Mucosa of stomach (tissue), 1 donor: ENCODE measurements at regions not wholly inside any gene's neighbourhood (a gene's known extent, or its start where the extent isn't known, plus 50 kb on each side); places are given as distances from the start of the nearest gene placed in this dataset.
"Not testable (repeated sequence)": the region's sequence is repeated elsewhere in the genome, so short reads cannot be mapped to it uniquely, and the experiment has no call there.

Source experiments
- H3K27me3 ChIP-seq: one replicate; pipeline ENCODE4 v1.7.0; 2013; ENCODE audit warnings: mild to moderate bottlenecking, low read length; ENCODE audit not compliant: control insufficient read depth, insufficient read depth
- H3K36me3 ChIP-seq: one replicate; pipeline ENCODE4 v1.7.0; 2013; ENCODE audit warnings: low read length; ENCODE audit not compliant: control insufficient read depth, insufficient read depth
- H3K4me1 ChIP-seq: one replicate; pipeline ENCODE4 v1.7.0; 2013; ENCODE audit warnings: mild to moderate bottlenecking, low read length; ENCODE audit not compliant: control insufficient read depth, insufficient read depth
- H3K4me3 ChIP-seq: one replicate; pipeline ENCODE4 v1.7.0; 2013; ENCODE audit warnings: low read length
- H3K9ac ChIP-seq: one replicate; pipeline ENCODE4 v1.7.0; 2013; ENCODE audit warnings: mild to moderate bottlenecking, low read length, moderate library complexity
- H3K9me3 ChIP-seq: one replicate; pipeline ENCODE4 v1.7.0; 2013; ENCODE audit warnings: mild to moderate bottlenecking, low read length, moderate library complexity; ENCODE audit not compliant: control insufficient read depth
- donor health status: Pancreatic carcinoma.

GRCh38 chr18:71355599-71355998 is 1066.8 kb downstream of the SOCS6 start:
- not testable (repeated sequence) for H3K9me3 ChIP-seq, H3K27me3 ChIP-seq, H3K4me3 ChIP-seq, H3K9ac ChIP-seq, H3K4me1 ChIP-seq, H3K36me3 ChIP-seq

- Histone ChIP-seq H3K4me1 (no peaks in the 10 kb centered on the region), H3K36me3 (no peaks in the 10 kb centered on the region), H3K4me3 (no peak overlapping the region), H3K27me3 (no peaks in the 10 kb centered on the region), H3K9ac (no peak overlapping the region), H3K9me3 (no peaks in the 10 kb centered on the region)
These were observed 1063.8 kb downstream of the SOCS6 start for GRCh38 chr18:71352618-71353017.

GRCh38 chr18:71336576-71337210 is 1047.8 kb downstream of the SOCS6 start:
- no peak overlapping the region for H3K4me3 ChIP-seq
- no peaks in the 10 kb centered on the region for H3K27me3 ChIP-seq
- no peak overlapping the region for H3K9ac ChIP-seq
- no peaks in the 10 kb centered on the region for H3K4me1 ChIP-seq
- H3K36me3 ChIP-seq = no peaks in the 10 kb centered on the region
- H3K9me3 ChIP-seq = no peaks in the 10 kb centered on the region

GRCh38 chr18:71329563-71329962 is 1040.7 kb downstream of the SOCS6 start:
- no peak overlapping the region for H3K9ac ChIP-seq
- no peaks in the 10 kb centered on the region for H3K27me3 ChIP-seq
- H3K36me3 ChIP-seq = no peaks in the 10 kb centered on the region
- H3K4me1 ChIP-seq = no peaks in the 10 kb centered on the region
- H3K4me3 ChIP-seq = no peak overlapping the region
- no peaks in the 10 kb centered on the region for H3K9me3 ChIP-seq

GRCh38 chr18:71329114-71329513 is 1040.3 kb downstream of the SOCS6 start:
- Histone ChIP-seq H3K27me3 (no peaks in the 10 kb centered on the region), H3K9ac (no peak overlapping the region), H3K4me3 (no peak overlapping the region), H3K4me1 (no peaks in the 10 kb centered on the region), H3K36me3 (no peaks in the 10 kb centered on the region), H3K9me3 (no peaks in the 10 kb centered on the region)

GRCh38 chr18:71327850-71328249 is 1039.0 kb downstream of the SOCS6 start:
- no peaks in the 10 kb centered on the region for H3K27me3 ChIP-seq
- H3K9ac ChIP-seq = no peak overlapping the region
- no peaks in the 10 kb centered on the region for H3K4me1 ChIP-seq
- no peaks in the 10 kb centered on the region for H3K36me3 ChIP-seq
- H3K9me3 ChIP-seq = no peaks in the 10 kb centered on the region
- no peak overlapping the region for H3K4me3 ChIP-seq

GRCh38 chr18:71327441-71327840 is 1038.6 kb downstream of the SOCS6 start:
- H3K4me1 ChIP-seq = no peaks in the 10 kb centered on the region
- H3K36me3 ChIP-seq = no peaks in the 10 kb centered on the region
- no peak overlapping the region for H3K9ac ChIP-seq
- H3K4me3 ChIP-seq = no peak overlapping the region
- H3K27me3 ChIP-seq = no peaks in the 10 kb centered on the region
- no peaks in the 10 kb centered on the region for H3K9me3 ChIP-seq

- Histone ChIP-seq H3K9ac (no peak overlapping the region), H3K36me3 (no peaks in the 10 kb centered on the region), H3K9me3 (no peaks in the 10 kb centered on the region), H3K4me1 (no peaks in the 10 kb centered on the region), H3K27me3 (no peaks in the 10 kb centered on the region), H3K4me3 (no peak overlapping the region)
These were observed 1038.0 kb downstream of the SOCS6 start for GRCh38 chr18:71326826-71327225.

- no peaks in the 10 kb centered on the region for H3K9me3 ChIP-seq
- H3K4me3 ChIP-seq = no peak overlapping the region
- no peaks in the 10 kb centered on the region for H3K27me3 ChIP-seq
- no peak overlapping the region for H3K9ac ChIP-seq
- H3K36me3 ChIP-seq = no peaks in the 10 kb centered on the region
- H3K4me1 ChIP-seq = no peaks in the 10 kb centered on the region
These were observed 1035.5 kb downstream of the SOCS6 start for GRCh38 chr18:71324356-71324755.

GRCh38 chr18:71322201-71322600 is 1033.4 kb downstream of the SOCS6 start:
- Histone ChIP-seq H3K9me3 (no peaks in the 10 kb centered on the region), H3K27me3 (no peaks in the 10 kb centered on the region), H3K4me1 (no peaks in the 10 kb centered on the region), H3K9ac (no peak overlapping the region), H3K4me3 (no peak overlapping the region), H3K36me3 (no peaks in the 10 kb centered on the region)

GRCh38 chr18:71321319-71321718 is 1032.5 kb downstream of the SOCS6 start:
- no peaks in the 10 kb centered on the region for H3K4me1 ChIP-seq
- no peaks in the 10 kb centered on the region for H3K9me3 ChIP-seq
- no peak overlapping the region for H3K4me3 ChIP-seq
- no peaks in the 10 kb centered on the region for H3K36me3 ChIP-seq
- no peaks in the 10 kb centered on the region for H3K27me3 ChIP-seq
- no peak overlapping the region for H3K9ac ChIP-seq

GRCh38 chr18:71304856-71305255 is 1016.0 kb downstream of the SOCS6 start:
- no peak overlapping the region for H3K9ac ChIP-seq
- H3K27me3 ChIP-seq = no peaks in the 10 kb centered on the region
- H3K9me3 ChIP-seq = no peaks in the 10 kb centered on the region
- H3K36me3 ChIP-seq = no peaks in the 10 kb centered on the region
- no peak overlapping the region for H3K4me3 ChIP-seq
- no peaks in the 10 kb centered on the region for H3K4me1 ChIP-seq

- H3K9ac ChIP-seq, H3K9me3 ChIP-seq: not testable (repeated sequence)
These were observed 1014.9 kb downstream of the SOCS6 start for GRCh38 chr18:71303743-71304142.

More at GRCh38 chr18:71303743-71304142, 1014.9 kb downstream of the SOCS6 start:
- H3K4me3 ChIP-seq, H3K36me3 ChIP-seq, H3K27me3 ChIP-seq, H3K4me1 ChIP-seq: not testable (repeated sequence)
